ENCODE measurements at regions not wholly inside any gene's neighbourhood (a gene's known extent, or its start where the extent isn't known, plus 50 kb on each side); places are given as distances from the start of the nearest gene placed in this dataset.

- H2BK120ac ChIP-seq (ENCODE audit: low read depth, low read length, poor library complexity, severe bottlenecking): no peak overlapping the region
- H3K9ac ChIP-seq (ENCODE audit: extremely low read depth, insufficient read length, low read length): no peak overlapping the region
- no peak overlapping the region for H2BK5ac ChIP-seq (ENCODE audit: insufficient read length, low read length)
- H3K4ac ChIP-seq (ENCODE audit: low read depth, low read length): no peak overlapping the region
- peaks cover 2% of the 10 kb centered on the region; the same call in 1 of the 2 replicates for H3K4me1 ChIP-seq (ENCODE audit: insufficient read depth, low read length)
- H2BK12ac ChIP-seq (ENCODE audit: insufficient read length, low read depth, low read length): no peak overlapping the region
- H3K27me3 ChIP-seq (ENCODE audit: insufficient read depth, low read length): no peaks in the 10 kb centered on the region
- no peak overlapping the region for H3K27ac Mint-ChIP-seq
- H3K14ac ChIP-seq (ENCODE audit: insufficient read depth, low read length): no peak overlapping the region
- no peak overlapping the region for H2AK5ac ChIP-seq (ENCODE audit: insufficient read length, low read length)
- no peaks in the 10 kb centered on the region for H4K20me1 ChIP-seq (ENCODE audit: control insufficient read depth, insufficient read depth, insufficient read length)
- H3K18ac ChIP-seq (ENCODE audit: insufficient read length, low read depth, low read length): no peak overlapping the region
- H3T11ph ChIP-seq (ENCODE audit: low read length): no peak overlapping the region
- H3K23me2 ChIP-seq (ENCODE audit: insufficient read length, low read depth, low read length, poor library complexity, severe bottlenecking): no peaks in the 10 kb centered on the region
- no peak overlapping the region for H4K91ac ChIP-seq (ENCODE audit: insufficient read length, low read depth, low read length)
- no peak for TF ChIP-seq CTCF (conservative IDR thresholded peaks at IDR 0.05)
- H2BK15ac ChIP-seq (ENCODE audit: low read depth, low read length): no peak overlapping the region
- no peak overlapping the region for H3K4me3 Mint-ChIP-seq
- H3K36me3 Mint-ChIP-seq (ENCODE audit: insufficient read depth in 1 of 3, low read depth in 3 of 3): no peaks in the 10 kb centered on the region
- WGBS (ENCODE audit: extremely low coverage, insufficient read length, low lambda C conversion rate): no CpG with 5 or more reads among the region's 5 CpGs
- no peak for DNase-seq
- H3K27ac ChIP-seq (ENCODE audit: insufficient read length, low read depth, low read length): no peak overlapping the region
- H3K79me1 ChIP-seq (ENCODE audit: insufficient read depth, low read depth, low read length, poor library complexity, severe bottlenecking): no peaks in the 10 kb centered on the region
- no peak overlapping the region for H4K5ac ChIP-seq (ENCODE audit: insufficient read length, low read depth, low read length)
- no peak overlapping the region for H3K4me2 ChIP-seq (ENCODE audit: insufficient read depth, insufficient read length, low read length)
- no peak overlapping the region for H3K56ac ChIP-seq (ENCODE audit: insufficient read length, low read depth, low read length)
- H3K79me2 ChIP-seq (ENCODE audit: insufficient read depth, low read length): no peaks in the 10 kb centered on the region
- H3K4me1 Mint-ChIP-seq: peaks cover 15 to 24% of the 10 kb centered on the region in 2 experiments
- no peaks in the 10 kb centered on the region for H3K9me3 ChIP-seq (ENCODE audit: control insufficient read depth, low read depth, low read length)
- H2BK20ac ChIP-seq (ENCODE audit: low read depth, low read length, poor library complexity, severe bottlenecking): no peak overlapping the region
- H3K23ac ChIP-seq (ENCODE audit: insufficient read length, low read depth, low read length): no peak overlapping the region
- no peaks in the 10 kb centered on the region for H3K9me3 Mint-ChIP-seq
- no peak overlapping the region for H4K8ac ChIP-seq (replicated peaks; ENCODE audit: insufficient read length, low read depth, low read length)
- no peak overlapping the region for H2AFZ ChIP-seq (ENCODE audit: low read length)
- peaks cover 23% of the 10 kb centered on the region for H3K27me3 Mint-ChIP-seq (ENCODE audit: low read depth)
Measured at GRCh38 chr11:119943298-119943655, 194.6 kb downstream of the TRIM29 start.
